T-cell (primary cell): ENCODE measurements at regions not wholly inside any gene's neighbourhood (a gene's known extent, or its start where the extent isn't known, plus 50 kb on each side); places are given as distances from the start of the nearest gene placed in this dataset.

Source experiments
- ATAC-seq, 4 experiments: fragments of 200-7000 bp in 3 of 4; fragments of 150-1000 bp in 1 of 4; cut with Tn5 transposase; replicated peaks in 1 of 4; 1 replicate in 3 of 4; 2 replicates in 1 of 4; pipeline ENCODE4 v1.10.0; 2021; ENCODE audit warnings: moderate library complexity in 3 of 4, mild to moderate bottlenecking in 2 of 4, moderate number of reproducible peaks in 1 of 4
- CTCF ChIA-PET, 2 donors: fragments of 300-600 bp; sonication (Branson Sonifier 250); formaldehyde crosslinking; loops; one replicate each; lab custom pipeline; 2022; ENCODE audit warnings: antibody characterized with exemption in 2 of 2; lab: Charles Lee
- POLR2A ChIA-PET, 2 donors: fragments of 300-600 bp; sonication (Branson Sonifier 250); formaldehyde crosslinking; loops; one replicate each; lab custom pipeline; 2022; ENCODE audit warnings: antibody characterized with exemption in 2 of 2; lab: Charles Lee
- DNase-seq, 35 experiments: peaks; one replicate each; pipeline versions ENCODE4 v3.0.0 to v3.0.0-alpha.2; 2013 to 2023
- H3K27ac ChIP-seq: one replicate; pipeline ENCODE4 v1.5.1; 2013; ENCODE audit warnings: low read length
- H3K27me3 ChIP-seq, 2 experiments: replicated peaks in 1 of 2; 1 replicate in 1 of 2; 2 replicates in 1 of 2; pipeline versions ENCODE4 v1.6.1 to v1.7.0; 2013; ENCODE audit warnings: low read length in 1 of 2, mixed read lengths in 1 of 2; ENCODE audit not compliant: control insufficient read depth in 2 of 2, insufficient read depth in 2 of 2; ENCODE audit errors: extremely low read depth in 1 of 2
- H3K36me3 ChIP-seq, 2 donors: 1 replicate in 1 of 2; 2 replicates in 1 of 2; pipeline versions ENCODE4 v1.6.1 to v1.7.0; 2013; ENCODE audit warnings: low read length in 1 of 2; ENCODE audit not compliant: control insufficient read depth in 2 of 2, insufficient read depth in 1 of 2; ENCODE audit errors: extremely low read depth in 1 of 2
- H3K4me1 ChIP-seq, 2 experiments: 1 replicate in 1 of 2; 2 replicates in 1 of 2; pipeline versions ENCODE4 v1.6.1 to v1.7.0; 2013; ENCODE audit warnings: low read length in 2 of 2, mixed read lengths in 1 of 2; ENCODE audit not compliant: insufficient read depth in 2 of 2, control insufficient read depth in 1 of 2; ENCODE audit errors: extremely low read depth in 1 of 2
- H3K4me3 ChIP-seq, 2 donors: 1 replicate in 1 of 2; 2 replicates in 1 of 2; pipeline versions ENCODE4 v1.5.1 to v1.7.0; 2013; ENCODE audit warnings: mild to moderate bottlenecking in 2 of 2, low read length in 1 of 2, moderate library complexity in 1 of 2; ENCODE audit not compliant: control insufficient read depth in 1 of 2; ENCODE audit errors: extremely low read depth in 1 of 2
- H3K9me3 ChIP-seq: 2 replicates; pipeline ENCODE4 v1.7.0; 2013
- H3K27ac Mint-ChIP-seq, 2 donors: one replicate each; pipeline ENCODE4 v1.8.0; 2020 to 2021; ENCODE audit warnings: mild to moderate bottlenecking in 2 of 2, mixed read lengths in 2 of 2
- H3K27me3 Mint-ChIP-seq, 2 donors: one replicate each; pipeline ENCODE4 v1.8.0; 2021 to 2022; ENCODE audit warnings: mixed read lengths in 2 of 2
- H3K36me3 Mint-ChIP-seq: one replicate; pipeline ENCODE4 v1.8.0; 2021; ENCODE audit warnings: mixed read lengths
- H3K4me1 Mint-ChIP-seq, 3 donors: one replicate each; pipeline ENCODE4 v1.8.0; 2020 to 2022; ENCODE audit warnings: mixed read lengths in 3 of 3, mild to moderate bottlenecking in 1 of 3
- H3K4me3 Mint-ChIP-seq, 3 donors: one replicate each; pipeline ENCODE4 v1.8.0; 2020 to 2022; ENCODE audit warnings: mild to moderate bottlenecking in 3 of 3, mixed read lengths in 3 of 3, moderate library complexity in 3 of 3
- H3K9me3 Mint-ChIP-seq, 3 donors: one replicate each; pipeline ENCODE4 v1.8.0; 2020 to 2022; ENCODE audit warnings: mixed read lengths in 3 of 3
- WGBS: methylation state at CpG from one replicate; pipeline ENCODE4 v1.1.5; 2013; ENCODE audit warnings: missing lambda C conversion rate; ENCODE audit not compliant: insufficient coverage; 5-methylcytosine and 5-hydroxymethylcytosine counted together

GRCh38 chr6:44731485-44732095, 344.1 kb downstream of the CDC5L start:
- no peak for DNase-seq
- ChIA-PET CTCF (no interaction called here), POLR2A (interaction anchor here in 1 of 2 donors (0.7 kb wide), 1 partner anchor 512 kb away, joined by 5 read pairs; no protein-coding TSS in a partner anchor)
- WGBS: 88% methylated on average over 6 of the region's 6 CpGs
- Mint-ChIP-seq H3K4me3 (no peak overlapping the region), H3K27me3 (no peaks in the 10 kb centered on the region), H3K27ac (no peak overlapping the region), H3K36me3 (no peaks in the 10 kb centered on the region), H3K4me1 (peaks cover 0 to 4% (median 0%) of the 10 kb centered on the region in 3 donors), H3K9me3 (no peaks in the 10 kb centered on the region)
- no peaks in the 10 kb centered on the region for H3K9me3 ChIP-seq
- peaks cover 0 to 4% of the 10 kb centered on the region in 2 experiments for H3K27me3 ChIP-seq
- no peaks in the 10 kb centered on the region for H3K4me1 ChIP-seq
- no peak for ATAC-seq
- H3K36me3 ChIP-seq: no peaks in the 10 kb centered on the region
- H3K4me3 ChIP-seq: no peak overlapping the region
- no peak overlapping the region for H3K27ac ChIP-seq

- 96% methylated on average over 4 of the region's 5 CpGs for WGBS
- no peaks in the 10 kb centered on the region for H3K9me3 ChIP-seq
- no peak overlapping the region for H3K4me3 ChIP-seq
- H3K36me3 Mint-ChIP-seq: no peaks in the 10 kb centered on the region
- H3K36me3 ChIP-seq: no peaks in the 10 kb centered on the region
- peaks cover 0 to 4% (median 0%) of the 10 kb centered on the region in 3 donors for H3K4me1 Mint-ChIP-seq
- DNase-seq (no peak), ATAC-seq (no peak)
- POLR2A ChIA-PET: no interaction called here
- peaks cover 0 to 4% of the 10 kb centered on the region in 2 experiments for H3K27me3 ChIP-seq
- H3K27ac ChIP-seq: no peak overlapping the region
- H3K4me3 Mint-ChIP-seq: no peak overlapping the region
- no peaks in the 10 kb centered on the region for H3K4me1 ChIP-seq
- H3K27ac Mint-ChIP-seq: no peak overlapping the region
- H3K27me3 Mint-ChIP-seq: no peaks in the 10 kb centered on the region
- CTCF ChIA-PET: no interaction called here
- no peaks in the 10 kb centered on the region for H3K9me3 Mint-ChIP-seq
These were observed 344.7 kb downstream of the CDC5L start for GRCh38 chr6:44732243-44732642.

GRCh38 chr6:44733126-44733525, 345.6 kb downstream of the CDC5L start:
- H3K27me3 ChIP-seq: peaks cover 0 to 4% of the 10 kb centered on the region in 2 experiments
- Mint-ChIP-seq H3K9me3 (no peaks in the 10 kb centered on the region), H3K4me3 (no peak overlapping the region), H3K36me3 (no peaks in the 10 kb centered on the region), H3K4me1 (peaks cover 0 to 4% (median 0%) of the 10 kb centered on the region in 3 donors), H3K27ac (no peak overlapping the region), H3K27me3 (no peaks in the 10 kb centered on the region)
- ATAC-seq (no peak), DNase-seq (no peak)
- no peaks in the 10 kb centered on the region for H3K9me3 ChIP-seq
- no peaks in the 10 kb centered on the region for H3K36me3 ChIP-seq
- no peak overlapping the region for H3K4me3 ChIP-seq
- CTCF ChIA-PET: no interaction called here
- no peak overlapping the region for H3K27ac ChIP-seq
- POLR2A ChIA-PET: no interaction called here
- no peaks in the 10 kb centered on the region for H3K4me1 ChIP-seq
- 93% methylated on average over 2 of the region's 4 CpGs for WGBS

GRCh38 chr6:44733868-44734267, 346.4 kb downstream of the CDC5L start:
- H3K4me3 Mint-ChIP-seq: no peak overlapping the region
- no peaks in the 10 kb centered on the region for H3K4me1 ChIP-seq
- ATAC-seq (no peak), DNase-seq (no peak)
- H3K4me1 Mint-ChIP-seq: peaks cover 0 to 4% (median 0%) of the 10 kb centered on the region in 3 donors
- no peaks in the 10 kb centered on the region for H3K36me3 ChIP-seq
- H3K27me3 Mint-ChIP-seq: no peaks in the 10 kb centered on the region
- no peaks in the 10 kb centered on the region for H3K9me3 Mint-ChIP-seq
- POLR2A ChIA-PET: no interaction called here
- no peak overlapping the region for H3K27ac Mint-ChIP-seq
- H3K4me3 ChIP-seq: no peak overlapping the region
- peaks cover 0 to 4% of the 10 kb centered on the region in 2 experiments for H3K27me3 ChIP-seq
- CTCF ChIA-PET: no interaction called here
- WGBS: 79% methylated on average over 4 of the region's 4 CpGs
- H3K9me3 ChIP-seq: no peaks in the 10 kb centered on the region
- H3K36me3 Mint-ChIP-seq: no peaks in the 10 kb centered on the region
- no peak overlapping the region for H3K27ac ChIP-seq

GRCh38 chr6:44734886-44735629, 347.6 kb downstream of the CDC5L start:
- Histone ChIP-seq H3K27me3 (peaks cover 0 to 4% of the 10 kb centered on the region in 2 experiments), H3K4me1 (no peaks in the 10 kb centered on the region), H3K4me3 (no peak overlapping the region), H3K27ac (no peak overlapping the region), H3K9me3 (no peaks in the 10 kb centered on the region), H3K36me3 (no peaks in the 10 kb centered on the region)
- H3K4me3 Mint-ChIP-seq: no peak overlapping the region
- ATAC-seq (no peak), DNase-seq (no peak)
- POLR2A ChIA-PET: no interaction called here
- no peaks in the 10 kb centered on the region for H3K9me3 Mint-ChIP-seq
- no peaks in the 10 kb centered on the region for H3K27me3 Mint-ChIP-seq
- CTCF ChIA-PET: no interaction called here
- 80% methylated on average over 4 of the region's 5 CpGs for WGBS
- no peak overlapping the region for H3K27ac Mint-ChIP-seq
- H3K36me3 Mint-ChIP-seq: no peaks in the 10 kb centered on the region
- peaks cover 0 to 4% (median 0%) of the 10 kb centered on the region in 3 donors for H3K4me1 Mint-ChIP-seq

- WGBS: 68% methylated on average over 6 of the region's 6 CpGs
- H3K9me3 Mint-ChIP-seq: no peaks in the 10 kb centered on the region
- H3K4me3 ChIP-seq: no peak overlapping the region
These were observed 348.1 kb downstream of the CDC5L start for GRCh38 chr6:44735630-44735963.

More at GRCh38 chr6:44735630-44735963, 348.1 kb downstream of the CDC5L start:
- H3K27ac ChIP-seq: no peak overlapping the region
- H3K27me3 ChIP-seq: peaks cover 0 to 4% of the 10 kb centered on the region in 2 experiments
- no peak for ATAC-seq
- H3K36me3 ChIP-seq: no peaks in the 10 kb centered on the region
- no peak overlapping the region for H3K27ac Mint-ChIP-seq
- no peaks in the 10 kb centered on the region for H3K27me3 Mint-ChIP-seq
- no peaks in the 10 kb centered on the region for H3K36me3 Mint-ChIP-seq
- no peak overlapping the region for H3K4me3 Mint-ChIP-seq
- no peaks in the 10 kb centered on the region for H3K4me1 ChIP-seq
- DNase-seq: no peak
- ChIA-PET CTCF (no interaction called here), POLR2A (no interaction called here)
- peaks cover 0 to 4% (median 0%) of the 10 kb centered on the region in 3 donors for H3K4me1 Mint-ChIP-seq
- H3K9me3 ChIP-seq: no peaks in the 10 kb centered on the region
